ENCODE measurements at regions not wholly inside any gene's neighbourhood (a gene's known extent, or its start where the extent isn't known, plus 50 kb on each side); places are given as distances from the start of the nearest gene placed in this dataset.

- DNase-seq (ENCODE audit: low read depth) = no peak
- H3K4me3 ChIP-seq (ENCODE audit: low read length) = no peak overlapping the region
- TF ChIP-seq CTCF (conservative IDR thresholded peaks at IDR 0.05; ENCODE audit: low read length) = no peak
Measured at GRCh38 chr12:93157279-93157678, 220.4 kb upstream of the NUDT4 start.

GRCh38 chr12:93158065-93158843 lies 219.5 kb upstream of the NUDT4 start:
- H3K4me3 ChIP-seq (ENCODE audit: low read length) = no peak overlapping the region
- no peak for DNase-seq (ENCODE audit: low read depth)
- TF ChIP-seq CTCF (conservative IDR thresholded peaks at IDR 0.05; ENCODE audit: low read length) = no peak

GRCh38 chr12:93163260-93164036 lies 214.3 kb upstream of the NUDT4 start:
- peak; percentile 95 for DNase-seq (ENCODE audit: low read depth)

GRCh38 chr12:93164103-93164880 lies 213.4 kb upstream of the NUDT4 start:
- TF ChIP-seq CTCF (conservative IDR thresholded peaks at IDR 0.05; ENCODE audit: low read length) = no peak
- H3K4me3 ChIP-seq (ENCODE audit: low read length) = no peak overlapping the region
- DNase-seq (ENCODE audit: low read depth) = peak; percentile 44

More at GRCh38 chr12:93163260-93164036, 214.3 kb upstream of the NUDT4 start:
- no peak overlapping the region for H3K4me3 ChIP-seq (ENCODE audit: low read length)
- TF ChIP-seq CTCF (conservative IDR thresholded peaks at IDR 0.05; ENCODE audit: low read length) = no peak

- no peak overlapping the region for H3K4me3 ChIP-seq (ENCODE audit: low read length)
- no peak for DNase-seq (ENCODE audit: low read depth)
- TF ChIP-seq CTCF (conservative IDR thresholded peaks at IDR 0.05; ENCODE audit: low read length) = no peak
Measured at GRCh38 chr12:93165384-93165932, 212.3 kb upstream of the NUDT4 start.

GRCh38 chr12:93166541-93167307 lies 211.0 kb upstream of the NUDT4 start:
- no peak for TF ChIP-seq CTCF (conservative IDR thresholded peaks at IDR 0.05; ENCODE audit: low read length)
- no peak for DNase-seq (ENCODE audit: low read depth)
- no peak overlapping the region for H3K4me3 ChIP-seq (ENCODE audit: low read length)

Measured in AG10803 (cell line).